SU-DHL-6 (cell line): ENCODE measurements at regions not wholly inside any gene's neighbourhood (a gene's known extent, or its start where the extent isn't known, plus 50 kb on each side); places are given as distances from the start of the nearest gene placed in this dataset.

Source experiments
- H2AFZ ChIP-seq: fragments of 200-600 bp; sonication (generic); 2 replicates; pipeline ENCODE4 v1.6.1; 2014; ENCODE audit warnings: low read depth, mild to moderate bottlenecking, moderate library complexity, mixed read lengths, antibody characterized with exemption, low read length; ENCODE audit not compliant: severe bottlenecking
- H3F3A ChIP-seq: fragments of 200-600 bp; shearing (Covaris generic); 2 replicates; pipeline ENCODE4 v1.6.0; 2016; ENCODE audit warnings: antibody characterized with exemption, mild to moderate bottlenecking; ENCODE audit not compliant: insufficient read depth
- H3K27ac ChIP-seq: fragments of 200-600 bp; sonication (generic); 2 replicates; pipeline ENCODE4 v1.5.1; 2016; ENCODE audit warnings: low read depth, mild to moderate bottlenecking, low read length, moderate library complexity, mixed read lengths
- H3K27me3 ChIP-seq: fragments of 200-600 bp; sonication (generic), shearing (Covaris generic); 2 replicates; pipeline ENCODE4 v1.6.0; 2014; ENCODE audit warnings: mild to moderate bottlenecking, low read length
- H3K36me3 ChIP-seq: fragments of 200-600 bp; sonication (generic); 2 replicates; pipeline ENCODE4 v1.6.1; 2014; ENCODE audit warnings: mild to moderate bottlenecking, low read length, mixed read lengths
- H3K4me2 ChIP-seq: fragments of 300-600, 200-600 bp; shearing (Covaris generic), sonication (generic); 2 replicates; pipeline ENCODE4 v1.6.0; 2014; ENCODE audit warnings: low read length, low read depth, mild to moderate bottlenecking; ENCODE audit not compliant: poor library complexity, severe bottlenecking
- H3K4me3 ChIP-seq: fragments of 200-600 bp; sonication (generic); 2 replicates; pipeline ENCODE4 v1.5.1; 2014; ENCODE audit warnings: antibody characterized with exemption, low read length, mild to moderate bottlenecking, mixed read lengths; ENCODE audit not compliant: insufficient read depth, poor library complexity, severe bottlenecking
- H3K79me2 ChIP-seq: fragments of 200-600 bp; sonication (generic); 2 replicates; pipeline ENCODE4 v1.6.1; 2014; ENCODE audit warnings: mild to moderate bottlenecking, low read length, moderate library complexity; ENCODE audit not compliant: insufficient read depth
- H3K9ac ChIP-seq: fragments of 200-600 bp; sonication (generic); 2 replicates; pipeline ENCODE4 v1.7.0; 2014; ENCODE audit warnings: mild to moderate bottlenecking, low read length
- H3K9me2 ChIP-seq: fragments of 200-600 bp; sonication (generic); replicated peaks from 2 replicates; pipeline ENCODE4 v1.6.1; 2014; ENCODE audit warnings: low read length; ENCODE audit not compliant: insufficient read depth
- H3K9me3 ChIP-seq: fragments of 200-600 bp; sonication (generic); 2 replicates; pipeline ENCODE4 v1.6.1; 2014; ENCODE audit warnings: low read length, mixed read lengths; ENCODE audit not compliant: insufficient read depth
- H4K20me1 ChIP-seq: fragments of 200-600 bp; sonication (generic); 2 replicates; pipeline ENCODE4 v1.6.1; 2014; ENCODE audit warnings: low read depth, mild to moderate bottlenecking, antibody characterized with exemption, low read length, moderate library complexity, mixed read lengths
- EZH2phosphoT487 ChIP-seq: fragments of 200-600 bp; sonication (generic), shearing (Covaris generic); conservative IDR thresholded peaks from 2 replicates; pipeline ENCODE4 v1.6.1; 2018; ENCODE audit warnings: mild to moderate bottlenecking, antibody characterized with exemption, low read length, moderate library complexity, mixed read lengths
- TF ChIP-seq, protein P1 (sequence below): fragments of 200-600 bp; sonication (generic); IDR thresholded peaks from one replicate; pipeline ENCODE4 v1.5.1; 2017; ENCODE audit warnings: antibody characterized with exemption, mild to moderate bottlenecking, low read length, moderate library complexity; ENCODE audit not compliant: insufficient read depth, poor library complexity, severe bottlenecking

DNA sequence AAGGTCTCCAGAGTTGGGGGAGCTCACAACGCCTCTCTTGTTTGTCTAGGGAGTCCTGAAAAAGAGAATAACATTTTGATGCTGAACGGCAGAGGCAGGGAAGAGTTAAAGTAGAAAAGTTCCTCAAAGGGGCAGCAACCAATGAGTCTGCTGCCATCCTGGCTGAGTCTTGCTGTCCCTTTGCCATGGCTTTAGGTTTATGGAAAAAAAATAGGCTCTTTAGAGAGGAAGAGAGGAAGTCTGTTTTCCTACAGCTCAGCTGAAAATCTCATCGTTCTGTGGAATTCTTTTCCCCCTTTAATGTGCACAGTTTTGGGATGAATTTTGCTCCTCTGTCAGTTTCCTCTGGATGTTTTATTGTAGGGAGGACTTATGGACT, 314.8 kb upstream of the TBX3 start:
- Histone ChIP-seq H3K4me3 (no peak overlapping the region), H2AFZ (no peak overlapping the region)

DNA sequence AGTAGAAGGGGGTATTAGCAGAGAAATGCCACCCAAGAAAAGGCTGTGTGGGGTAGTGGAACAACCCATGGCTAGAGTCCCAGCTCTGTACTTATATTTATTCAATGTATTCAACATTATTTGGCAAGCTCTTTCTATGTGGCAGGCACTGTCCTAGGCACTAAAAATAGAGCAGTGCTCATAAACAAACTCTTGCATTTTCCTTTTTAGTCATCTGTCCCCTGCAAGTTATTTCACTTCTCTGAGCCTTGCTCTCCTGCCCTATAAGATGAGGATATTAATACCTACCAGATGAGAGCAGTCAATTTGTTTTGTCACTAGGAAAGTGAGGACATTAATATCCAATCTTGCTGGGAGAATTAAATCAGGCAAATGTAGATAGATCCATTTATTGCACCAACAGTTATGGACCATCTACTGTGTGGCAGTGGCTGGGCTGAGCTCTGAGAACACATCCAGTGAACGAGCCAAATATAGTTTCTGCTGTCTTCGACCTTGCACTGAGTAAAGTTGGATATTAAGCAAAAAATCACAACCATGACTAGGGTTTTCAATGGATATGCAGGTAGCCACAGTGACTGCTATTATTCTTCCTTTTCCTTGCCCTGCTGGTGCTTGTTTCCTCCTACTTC, 314.3 kb upstream of the TBX3 start:
- Histone ChIP-seq H2AFZ (no peak overlapping the region), H3K27me3 (no peaks in the 10 kb centered on the region), H4K20me1 (no peaks in the 10 kb centered on the region), H3K79me2 (no peaks in the 10 kb centered on the region), H3F3A (no peaks in the 10 kb centered on the region), H3K9me3 (no peaks in the 10 kb centered on the region), H3K9me2 (no peaks in the 10 kb centered on the region), H3K9ac (no peak overlapping the region), H3K4me3 (no peak overlapping the region), H3K36me3 (no peaks in the 10 kb centered on the region), H3K27ac (no peak overlapping the region), H3K4me2 (no peak overlapping the region)
- no peak for TF ChIP-seq EZH2phosphoT487
- TF ChIP-seq, protein P1, sequence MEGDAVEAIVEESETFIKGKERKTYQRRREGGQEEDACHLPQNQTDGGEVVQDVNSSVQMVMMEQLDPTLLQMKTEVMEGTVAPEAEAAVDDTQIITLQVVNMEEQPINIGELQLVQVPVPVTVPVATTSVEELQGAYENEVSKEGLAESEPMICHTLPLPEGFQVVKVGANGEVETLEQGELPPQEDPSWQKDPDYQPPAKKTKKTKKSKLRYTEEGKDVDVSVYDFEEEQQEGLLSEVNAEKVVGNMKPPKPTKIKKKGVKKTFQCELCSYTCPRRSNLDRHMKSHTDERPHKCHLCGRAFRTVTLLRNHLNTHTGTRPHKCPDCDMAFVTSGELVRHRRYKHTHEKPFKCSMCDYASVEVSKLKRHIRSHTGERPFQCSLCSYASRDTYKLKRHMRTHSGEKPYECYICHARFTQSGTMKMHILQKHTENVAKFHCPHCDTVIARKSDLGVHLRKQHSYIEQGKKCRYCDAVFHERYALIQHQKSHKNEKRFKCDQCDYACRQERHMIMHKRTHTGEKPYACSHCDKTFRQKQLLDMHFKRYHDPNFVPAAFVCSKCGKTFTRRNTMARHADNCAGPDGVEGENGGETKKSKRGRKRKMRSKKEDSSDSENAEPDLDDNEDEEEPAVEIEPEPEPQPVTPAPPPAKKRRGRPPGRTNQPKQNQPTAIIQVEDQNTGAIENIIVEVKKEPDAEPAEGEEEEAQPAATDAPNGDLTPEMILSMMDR: no peak

More for the DNA sequence above, 314.8 kb upstream of the TBX3 start:
- Histone ChIP-seq H3K9me3 (no peaks in the 10 kb centered on the region), H3K4me2 (no peak overlapping the region), H3K79me2 (no peaks in the 10 kb centered on the region), H3K27me3 (no peaks in the 10 kb centered on the region), H3K27ac (no peak overlapping the region), H3K9ac (no peak overlapping the region), H3K9me2 (no peaks in the 10 kb centered on the region), H4K20me1 (no peaks in the 10 kb centered on the region), H3K36me3 (no peaks in the 10 kb centered on the region), H3F3A (no peaks in the 10 kb centered on the region)
- TF ChIP-seq, protein P1: no peak
- no peak for TF ChIP-seq EZH2phosphoT487

DNA sequence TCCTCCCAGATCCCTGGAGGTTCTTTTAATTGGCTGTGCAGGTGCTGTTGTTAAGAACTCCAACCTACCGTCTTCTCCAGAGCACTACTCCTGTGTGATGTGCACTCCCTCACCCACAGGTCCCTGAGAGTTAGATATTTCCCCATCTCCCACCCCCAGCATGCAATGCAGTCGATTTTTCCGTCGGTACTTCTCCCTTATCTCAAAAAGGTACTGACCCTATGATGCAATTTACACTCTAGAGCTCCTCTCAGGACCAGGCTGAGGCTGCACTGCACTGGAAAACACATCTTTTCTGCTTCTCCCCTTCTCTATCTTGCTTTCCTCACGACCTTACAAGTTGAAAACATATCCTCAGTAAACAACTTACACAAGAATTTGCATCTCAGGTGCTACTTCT, 312.4 kb upstream of the TBX3 start:
- H3K9ac ChIP-seq: no peak overlapping the region
- H3K79me2 ChIP-seq: no peaks in the 10 kb centered on the region
- H3K36me3 ChIP-seq: no peaks in the 10 kb centered on the region
- H3K4me2 ChIP-seq: no peak overlapping the region
- no peaks in the 10 kb centered on the region for H3K9me3 ChIP-seq
- no peaks in the 10 kb centered on the region for H3K9me2 ChIP-seq
- no peak for TF ChIP-seq EZH2phosphoT487
- TF ChIP-seq, protein P1: no peak
- H3F3A ChIP-seq: no peaks in the 10 kb centered on the region
- no peak overlapping the region for H3K27ac ChIP-seq
- H3K27me3 ChIP-seq: no peaks in the 10 kb centered on the region
- H2AFZ ChIP-seq: no peak overlapping the region
- H4K20me1 ChIP-seq: no peaks in the 10 kb centered on the region
- H3K4me3 ChIP-seq: no peak overlapping the region
